Smooth muscle cell (in vitro differentiated cells): ENCODE measurements at regions not wholly inside any gene's neighbourhood (a gene's known extent, or its start where the extent isn't known, plus 50 kb on each side); places are given as distances from the start of the nearest gene placed in this dataset.

Experiments used
- DNase-seq: peaks from one replicate; lab custom pipeline; 2025; ENCODE audit not compliant: unreplicated experiment; lab: John Stamatoyannopoulos, UW
- H2AFZ ChIP-seq: fragments of 200-600 bp; sonication (generic); 2 replicates; pipeline ENCODE4 v1.6.0; 2016; ENCODE audit warnings: antibody characterized with exemption, low read depth, mild to moderate bottlenecking
- H3F3A ChIP-seq: fragments of 200-600 bp; sonication (generic); 2 replicates; pipeline ENCODE4 v1.6.0; 2017; ENCODE audit warnings: antibody characterized with exemption, low read depth
- H3K27ac ChIP-seq: fragments of 200-600 bp; sonication (generic); 2 replicates; pipeline ENCODE4 v1.5.1; 2016; ENCODE audit warnings: low read depth, mild to moderate bottlenecking
- H3K27me3 ChIP-seq: fragments of 200-600 bp; sonication (generic); 2 replicates; pipeline ENCODE4 v1.6.1; 2016; ENCODE audit warnings: low read depth, mild to moderate bottlenecking
- H3K36me3 ChIP-seq: fragments of 200-600 bp; sonication (generic); 2 replicates; pipeline ENCODE4 v1.5.1; 2016; ENCODE audit warnings: low read depth
- H3K4me1 ChIP-seq: fragments of 200-600 bp; sonication (generic); 2 replicates; pipeline ENCODE4 v1.5.1; 2016; ENCODE audit warnings: low read depth
- H3K4me2 ChIP-seq: fragments of 200-600 bp; sonication (generic); 2 replicates; pipeline ENCODE4 v1.6.0; 2016; ENCODE audit warnings: mild to moderate bottlenecking
- H3K4me3 ChIP-seq: fragments of 200-600 bp; sonication (generic); 2 replicates; pipeline ENCODE4 v1.5.1; 2016; ENCODE audit warnings: mild to moderate bottlenecking
- H3K79me2 ChIP-seq: fragments of 200-600 bp; sonication (generic); 2 replicates; pipeline ENCODE4 v1.6.0; 2016; ENCODE audit warnings: low read depth, mild to moderate bottlenecking
- H3K9ac ChIP-seq: fragments of 200-600 bp; sonication (generic); 2 replicates; pipeline ENCODE4 v1.6.0; 2016; ENCODE audit warnings: low read depth
- H3K9me3 ChIP-seq: fragments of 200-600 bp; sonication (generic); replicated peaks from 2 replicates; pipeline ENCODE4 v1.5.1; 2016; ENCODE audit warnings: low read depth
- H4K20me1 ChIP-seq: fragments of 200-600 bp; sonication (generic); 2 replicates; pipeline ENCODE4 v1.6.0; 2016; ENCODE audit warnings: low read depth
- WGBS: methylation state at CpG from one replicate; pipeline ENCODE4 v1.1.7; 2016; ENCODE audit warnings: low lambda C conversion rate; 5-methylcytosine and 5-hydroxymethylcytosine counted together
- TF ChIP-seq, protein P1 (sequence below): fragments of 200-600 bp; sonication (generic); IDR thresholded peaks from 2 replicates; pipeline ENCODE4 v1.5.1; 2017; ENCODE audit warnings: borderline replicate concordance, mild to moderate bottlenecking, antibody characterized with exemption; ENCODE audit not compliant: insufficient read depth, poor library complexity, severe bottlenecking

DNA sequence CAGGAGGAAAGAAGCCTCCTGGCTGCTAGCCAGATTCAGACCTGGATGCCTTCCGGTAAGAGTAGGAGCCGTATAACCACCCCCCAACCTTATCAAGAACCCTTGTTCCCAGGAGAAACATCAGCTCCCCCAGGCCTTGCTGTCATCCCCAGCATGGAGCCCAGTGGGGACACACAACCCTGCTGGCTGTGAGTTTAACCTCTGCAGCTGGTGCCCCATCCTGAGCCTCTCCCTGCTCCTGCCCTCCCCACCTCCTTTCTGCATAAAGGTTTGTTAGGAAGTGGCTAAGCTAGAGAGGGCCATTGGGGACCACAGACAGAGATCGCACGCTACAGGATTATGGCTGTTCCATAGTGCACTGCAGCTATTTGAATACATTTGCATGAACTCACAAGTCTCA lies 55.5 kb upstream of the RPL38 start:
- Histone ChIP-seq H2AFZ (no peak overlapping the region), H3K9me3 (peaks cover 3% of the 10 kb centered on the region), H3K27me3 (no peaks in the 10 kb centered on the region), H3K9ac (no peak overlapping the region), H3K79me2 (no peaks in the 10 kb centered on the region), H3K36me3 (no peaks in the 10 kb centered on the region), H3K4me3 (no peak overlapping the region), H3K4me2 (no peak overlapping the region), H3K27ac (no peak overlapping the region), H3F3A (no peaks in the 10 kb centered on the region), H3K4me1 (no peaks in the 10 kb centered on the region), H4K20me1 (no peaks in the 10 kb centered on the region)
- TF ChIP-seq, protein P1, sequence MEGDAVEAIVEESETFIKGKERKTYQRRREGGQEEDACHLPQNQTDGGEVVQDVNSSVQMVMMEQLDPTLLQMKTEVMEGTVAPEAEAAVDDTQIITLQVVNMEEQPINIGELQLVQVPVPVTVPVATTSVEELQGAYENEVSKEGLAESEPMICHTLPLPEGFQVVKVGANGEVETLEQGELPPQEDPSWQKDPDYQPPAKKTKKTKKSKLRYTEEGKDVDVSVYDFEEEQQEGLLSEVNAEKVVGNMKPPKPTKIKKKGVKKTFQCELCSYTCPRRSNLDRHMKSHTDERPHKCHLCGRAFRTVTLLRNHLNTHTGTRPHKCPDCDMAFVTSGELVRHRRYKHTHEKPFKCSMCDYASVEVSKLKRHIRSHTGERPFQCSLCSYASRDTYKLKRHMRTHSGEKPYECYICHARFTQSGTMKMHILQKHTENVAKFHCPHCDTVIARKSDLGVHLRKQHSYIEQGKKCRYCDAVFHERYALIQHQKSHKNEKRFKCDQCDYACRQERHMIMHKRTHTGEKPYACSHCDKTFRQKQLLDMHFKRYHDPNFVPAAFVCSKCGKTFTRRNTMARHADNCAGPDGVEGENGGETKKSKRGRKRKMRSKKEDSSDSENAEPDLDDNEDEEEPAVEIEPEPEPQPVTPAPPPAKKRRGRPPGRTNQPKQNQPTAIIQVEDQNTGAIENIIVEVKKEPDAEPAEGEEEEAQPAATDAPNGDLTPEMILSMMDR: no peak
- no peak for DNase-seq
- 95% methylated on average over 4 of the region's 4 CpGs for WGBS

DNA sequence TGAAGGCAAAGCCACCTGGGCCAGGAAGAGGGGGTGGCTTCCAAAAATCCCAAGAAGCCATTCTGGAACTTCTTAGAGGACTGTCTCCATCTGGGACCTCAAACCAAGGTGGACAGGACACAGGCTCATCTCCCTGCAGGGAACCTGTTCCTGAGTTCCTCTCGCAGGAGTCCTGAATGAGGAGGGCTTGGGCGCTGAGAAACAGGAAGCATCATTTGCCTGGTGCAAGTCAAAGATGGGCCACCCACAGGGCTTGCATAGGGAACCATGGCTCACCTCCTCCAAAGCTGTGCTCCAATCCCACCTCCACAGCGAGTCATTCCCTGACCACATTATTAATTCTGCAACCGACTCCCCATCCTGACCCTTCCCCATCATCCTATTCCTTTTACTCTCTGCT lies 55.0 kb upstream of the RPL38 start:
- Histone ChIP-seq H3K4me1 (no peaks in the 10 kb centered on the region), H3K4me3 (no peak overlapping the region), H3K27me3 (no peaks in the 10 kb centered on the region), H3K4me2 (no peak overlapping the region), H3K36me3 (no peaks in the 10 kb centered on the region), H2AFZ (no peak overlapping the region), H3K9me3 (peaks cover under 1% of the 10 kb centered on the region), H3K9ac (no peak overlapping the region), H3K27ac (no peak overlapping the region), H4K20me1 (no peaks in the 10 kb centered on the region), H3F3A (no peaks in the 10 kb centered on the region), H3K79me2 (no peaks in the 10 kb centered on the region)
- no peak for DNase-seq
- TF ChIP-seq, protein P1: no peak
- WGBS: 90% methylated on average over 4 of the region's 4 CpGs

DNA sequence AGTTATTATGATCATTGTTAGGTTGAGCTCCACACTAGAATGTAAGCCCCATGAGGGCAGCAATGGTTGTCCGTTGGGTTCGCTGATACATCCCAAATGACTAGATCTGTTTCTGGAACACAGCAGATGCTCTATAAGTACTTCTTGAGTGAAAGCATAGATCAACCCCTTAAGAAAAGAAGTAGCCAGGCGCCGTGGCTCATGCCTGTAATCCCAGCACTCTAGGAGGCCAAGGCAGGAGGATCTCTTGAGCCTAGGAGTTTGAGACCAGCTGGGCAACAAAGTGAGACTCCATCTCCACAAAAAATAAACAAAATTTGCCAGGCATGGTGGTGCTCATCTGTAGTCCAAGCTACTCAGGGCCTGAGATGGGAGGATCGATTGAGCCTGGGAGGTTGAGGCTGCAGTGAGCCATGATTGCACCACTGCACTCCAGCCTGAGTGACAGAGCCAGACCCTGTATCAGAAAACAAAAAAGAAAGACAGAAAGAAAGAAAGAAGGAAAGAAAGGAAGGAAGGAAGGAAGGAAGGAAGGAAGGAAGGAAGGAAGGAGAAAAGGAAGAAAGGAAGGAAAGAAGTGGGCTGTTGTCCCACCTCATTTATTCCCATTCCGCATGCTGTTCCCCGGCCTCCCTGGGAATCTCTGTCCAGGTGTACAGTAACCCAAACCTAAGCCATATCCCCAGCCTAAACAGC lies 54.4 kb upstream of the RPL38 start:
- Histone ChIP-seq H3K79me2 (no peaks in the 10 kb centered on the region), H3F3A (no peaks in the 10 kb centered on the region), H3K4me1 (no peaks in the 10 kb centered on the region), H2AFZ (no peak overlapping the region), H3K36me3 (no peaks in the 10 kb centered on the region), H3K27me3 (no peaks in the 10 kb centered on the region), H4K20me1 (no peaks in the 10 kb centered on the region), H3K9ac (no peak overlapping the region), H3K9me3 (no peaks in the 10 kb centered on the region), H3K27ac (no peak overlapping the region), H3K4me3 (no peak overlapping the region), H3K4me2 (no peak overlapping the region)
- 98% methylated on average over 7 of the region's 7 CpGs for WGBS
- TF ChIP-seq, protein P1: no peak
- no peak for DNase-seq
